GM19239 (cell line): ENCODE measurements at regions not wholly inside any gene's neighbourhood (a gene's known extent, or its start where the extent isn't known, plus 50 kb on each side); places are given as distances from the start of the nearest gene placed in this dataset.
"Not testable (repeated sequence)": the region's sequence is repeated elsewhere in the genome, so short reads cannot be mapped to it uniquely, and the experiment has no call there.

ENCODE experiments used
- DNase-seq: peaks from one replicate; pipeline ENCODE4 v3.0.0; 2011; ENCODE audit warnings: low spot score; ENCODE audit not compliant: insufficient read length
- FAIRE-seq: peaks from 2 replicates; lab custom pipeline; 2011; peaks lifted over from hg19 to GRCh38; lab: Jason Lieb, UNC

- no peak for FAIRE-seq
- no peak for DNase-seq
Observed at GRCh38 chr3:182629521-182629920, 163.8 kb upstream of the ATP11B start.

GRCh38 chr3:182631183-182632076 is 161.9 kb upstream of the ATP11B start:
- DNase-seq, result no peak
- FAIRE-seq, result no peak

- no peak for FAIRE-seq
Observed at GRCh38 chr3:182632077-182632393, 161.3 kb upstream of the ATP11B start.

GRCh38 chr3:182633186-182633585 is 160.1 kb upstream of the ATP11B start:
- no peak for FAIRE-seq
- no peak for DNase-seq

More at GRCh38 chr3:182632077-182632393, 161.3 kb upstream of the ATP11B start:
- no peak for DNase-seq

GRCh38 chr3:182636646-182637045 is 156.7 kb upstream of the ATP11B start:
- DNase-seq (no peak), FAIRE-seq (no peak)

GRCh38 chr3:182637350-182638110 is 155.8 kb upstream of the ATP11B start:
- FAIRE-seq (no peak), DNase-seq (no peak)

GRCh38 chr3:182644013-182644412 is 149.3 kb upstream of the ATP11B start:
- no peak for FAIRE-seq
- no peak for DNase-seq

- DNase-seq (no peak), FAIRE-seq (no peak)
Observed at GRCh38 chr3:182644790-182645433, 148.4 kb upstream of the ATP11B start.

- no peak for DNase-seq
- no peak for FAIRE-seq
Observed at GRCh38 chr3:182650568-182651128, 142.7 kb upstream of the ATP11B start.

- DNase-seq (no peak), FAIRE-seq (no peak)
Observed at GRCh38 chr3:182651461-182651860, 141.8 kb upstream of the ATP11B start.

- not testable (repeated sequence) for FAIRE-seq, DNase-seq
Observed at GRCh38 chr3:182653065-182653464, 140.2 kb upstream of the ATP11B start.

GRCh38 chr3:182668541-182668940 is 124.8 kb upstream of the ATP11B start:
- no peak for FAIRE-seq
- no peak for DNase-seq

- DNase-seq, result no peak
- no peak for FAIRE-seq
Observed at GRCh38 chr3:182668974-182669373, 124.3 kb upstream of the ATP11B start.

- DNase-seq (no peak), FAIRE-seq (no peak)
Observed at GRCh38 chr3:182671541-182671940, 121.8 kb upstream of the ATP11B start.

GRCh38 chr3:182671942-182672341 is 121.4 kb upstream of the ATP11B start:
- DNase-seq, result no peak

GRCh38 chr3:182673336-182673735 is 120.0 kb upstream of the ATP11B start:
- DNase-seq, result no peak
- FAIRE-seq, result no peak

More at GRCh38 chr3:182671942-182672341, 121.4 kb upstream of the ATP11B start:
- no peak for FAIRE-seq

GRCh38 chr3:182682263-182683241 is 110.8 kb upstream of the ATP11B start:
- FAIRE-seq, result peak; percentile 93
- DNase-seq, result peak; percentile 41

GRCh38 chr3:182683453-182683852 is 109.9 kb upstream of the ATP11B start:
- peak; percentile 45 for DNase-seq
- peak; percentile 87 for FAIRE-seq

GRCh38 chr3:182683858-182684257 is 109.4 kb upstream of the ATP11B start:
- DNase-seq (no peak), FAIRE-seq (no peak)
